Thyroid gland (tissue), 4 donors: ENCODE measurements at regions not wholly inside any gene's neighbourhood (a gene's known extent, or its start where the extent isn't known, plus 50 kb on each side); places are given as distances from the start of the nearest gene placed in this dataset.

Source experiments
- DNase-seq, 2 donors: peaks; one replicate each; pipeline ENCODE4 v3.0.0-alpha.2; 2019
- H3K27ac ChIP-seq, 3 donors: fragments of 200-600 bp; sonication (generic); 1 replicate in 2 of 3; 2 replicates in 1 of 3; pipeline ENCODE4 v1.5.1; 2016 to 2019; ENCODE audit warnings: mild to moderate bottlenecking in 1 of 3, moderate library complexity in 1 of 3
- H3K27me3 ChIP-seq: fragments of 200-600 bp; sonication (generic); one replicate; pipeline ENCODE4 v1.5.1; 2019
- H3K36me3 ChIP-seq, 2 donors: fragments of 200-600 bp; sonication (generic); one replicate each; pipeline ENCODE4 v1.5.1; 2016 to 2019
- H3K4me1 ChIP-seq, 2 donors: fragments of 200-600 bp; sonication (generic); one replicate each; pipeline ENCODE4 v1.5.1; 2017 to 2019
- H3K4me3 ChIP-seq, 3 donors: fragments of 200-600 bp; sonication (generic); replicated peaks in 1 of 3; 1 replicate in 2 of 3; 2 replicates in 1 of 3; pipeline ENCODE4 v1.5.1; 2016; ENCODE audit warnings: mild to moderate bottlenecking in 1 of 3
- H3K9me3 ChIP-seq: fragments of 200-600 bp; sonication (generic); one replicate; pipeline ENCODE4 v1.5.1; 2017
- POLR2A ChIP-seq, 2 donors: fragments of 450-650 bp; IDR thresholded peaks; one replicate each; pipeline ENCODE4 v1.6.1; 2017; ENCODE audit warnings: antibody characterized with exemption in 2 of 2, mild to moderate bottlenecking in 2 of 2, moderate library complexity in 1 of 2
- WGBS, 2 donors: methylation state at CpG; one replicate each; pipeline ENCODE4 v1.1.5; 2017; 5-methylcytosine and 5-hydroxymethylcytosine counted together
- intact Hi-C: fragments of 100-400 bp; cut with DNase I; formaldehyde crosslinking; loops from one replicate; pipeline ENCODE4 v1.15.1; 2023
- TF ChIP-seq, protein P1 (sequence below), 6 experiments: fragments of 200-600 bp in 3 of 6; fragments of 450-650 bp in 3 of 6; sonication (generic) in 3 of 6; IDR thresholded peaks; one replicate each; pipeline ENCODE4 v1.5.1; 2016 to 2019; ENCODE audit warnings: antibody characterized with exemption in 6 of 6, mild to moderate bottlenecking in 2 of 6, inconsistent platforms in 1 of 6, moderate library complexity in 1 of 6

DNA sequence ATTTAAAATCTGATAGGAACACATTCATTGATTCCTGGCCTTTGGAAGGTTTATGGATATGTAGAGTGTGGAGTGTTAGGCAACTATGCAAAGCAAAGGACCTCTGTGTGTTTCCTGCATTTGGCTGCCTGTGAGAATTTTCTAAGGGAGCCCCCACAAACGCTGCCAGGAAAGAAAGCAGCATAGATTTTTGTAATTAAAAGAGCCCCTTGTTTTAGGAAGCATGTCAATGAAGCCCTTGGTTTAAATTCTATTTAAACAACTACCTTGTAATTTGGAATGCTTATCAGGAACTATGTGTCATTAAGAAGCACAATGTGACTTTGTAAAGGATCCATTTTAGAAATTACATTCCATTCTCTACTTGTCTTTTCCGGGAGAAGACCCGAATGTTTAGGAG lies 742.5 kb downstream of the NXPH1 start:
- Histone ChIP-seq H3K36me3 (no peaks in the 10 kb centered on the region), H3K27me3 (no peaks in the 10 kb centered on the region), H3K4me3 (no peak overlapping the region), H3K4me1 (no peaks in the 10 kb centered on the region), H3K9me3 (no peaks in the 10 kb centered on the region), H3K27ac (no peak overlapping the region)
- TF ChIP-seq POLR2A (IDR thresholded peaks at IDR 0.05), result no peak
- TF ChIP-seq, protein P1, sequence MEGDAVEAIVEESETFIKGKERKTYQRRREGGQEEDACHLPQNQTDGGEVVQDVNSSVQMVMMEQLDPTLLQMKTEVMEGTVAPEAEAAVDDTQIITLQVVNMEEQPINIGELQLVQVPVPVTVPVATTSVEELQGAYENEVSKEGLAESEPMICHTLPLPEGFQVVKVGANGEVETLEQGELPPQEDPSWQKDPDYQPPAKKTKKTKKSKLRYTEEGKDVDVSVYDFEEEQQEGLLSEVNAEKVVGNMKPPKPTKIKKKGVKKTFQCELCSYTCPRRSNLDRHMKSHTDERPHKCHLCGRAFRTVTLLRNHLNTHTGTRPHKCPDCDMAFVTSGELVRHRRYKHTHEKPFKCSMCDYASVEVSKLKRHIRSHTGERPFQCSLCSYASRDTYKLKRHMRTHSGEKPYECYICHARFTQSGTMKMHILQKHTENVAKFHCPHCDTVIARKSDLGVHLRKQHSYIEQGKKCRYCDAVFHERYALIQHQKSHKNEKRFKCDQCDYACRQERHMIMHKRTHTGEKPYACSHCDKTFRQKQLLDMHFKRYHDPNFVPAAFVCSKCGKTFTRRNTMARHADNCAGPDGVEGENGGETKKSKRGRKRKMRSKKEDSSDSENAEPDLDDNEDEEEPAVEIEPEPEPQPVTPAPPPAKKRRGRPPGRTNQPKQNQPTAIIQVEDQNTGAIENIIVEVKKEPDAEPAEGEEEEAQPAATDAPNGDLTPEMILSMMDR (IDR thresholded peaks at IDR 0.05), result no peak
- intact Hi-C loops, result no loop called here
- no peak for DNase-seq
- WGBS, 2 donors, result 39 to 41% methylated on average over 3 of the region's 3 CpGs

DNA sequence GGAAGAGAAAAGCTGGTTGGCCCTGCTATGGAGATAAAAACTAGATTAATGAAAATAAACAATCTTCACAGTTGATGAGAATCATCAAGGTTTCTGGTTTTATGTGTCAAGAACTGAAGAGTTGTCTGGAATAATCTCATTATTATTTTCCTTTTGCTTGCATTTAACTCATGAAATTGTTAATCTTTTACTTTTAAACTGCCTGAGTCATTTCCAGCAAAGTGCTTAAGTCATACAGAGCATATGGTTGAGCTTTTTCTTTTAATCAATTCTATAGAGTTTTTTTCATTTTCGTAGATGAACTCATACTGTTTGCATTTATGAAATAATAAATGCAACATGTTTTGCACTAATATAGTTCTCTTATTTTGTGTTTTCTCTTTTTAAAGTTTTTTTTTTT lies 747.9 kb downstream of the NXPH1 start:
- H3K36me3 ChIP-seq, result no peaks in the 10 kb centered on the region
- no peaks in the 10 kb centered on the region for H3K27me3 ChIP-seq
- intact Hi-C loops, result no loop called here
- no peak for DNase-seq
- WGBS, 2 donors, result 79 to 90% methylated on average over 1 of the region's 1 CpG
- no peak overlapping the region for H3K4me3 ChIP-seq
- no peak overlapping the region for H3K27ac ChIP-seq
- TF ChIP-seq, protein P1 (IDR thresholded peaks at IDR 0.05), result no peak
- no peak for TF ChIP-seq POLR2A (IDR thresholded peaks at IDR 0.05)
- H3K9me3 ChIP-seq, result no peaks in the 10 kb centered on the region
- H3K4me1 ChIP-seq, result no peaks in the 10 kb centered on the region

DNA sequence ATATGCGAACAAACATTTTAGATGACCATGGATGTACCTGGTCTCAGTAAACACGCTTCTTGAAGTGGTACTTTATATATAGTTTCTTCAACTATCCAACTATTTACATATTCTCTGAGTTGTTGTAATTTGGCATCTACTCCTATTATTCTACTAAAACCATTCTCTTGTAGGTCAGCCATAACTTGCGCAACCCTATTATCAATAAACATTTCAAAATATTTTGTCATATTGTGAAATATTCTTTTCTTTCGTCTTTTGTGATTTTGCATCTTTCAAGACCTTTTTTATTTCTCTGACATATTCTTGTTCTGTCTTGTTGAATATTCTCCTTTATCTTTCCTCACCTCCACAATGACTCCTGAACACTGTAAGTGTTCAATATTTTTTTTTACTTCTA lies 753.3 kb downstream of the NXPH1 start:
- Histone ChIP-seq H3K36me3 (no peaks in the 10 kb centered on the region), H3K9me3 (no peaks in the 10 kb centered on the region), H3K4me3 (no peak overlapping the region), H3K4me1 (no peaks in the 10 kb centered on the region), H3K27ac (no peak overlapping the region), H3K27me3 (no peaks in the 10 kb centered on the region)
- TF ChIP-seq, protein P1 (IDR thresholded peaks at IDR 0.05), result no peak
- no peak for DNase-seq
- intact Hi-C loops, result no loop called here
- whole genome bisulfite sequencing, 2 donors, result 91 to 93% methylated on average over 4 of the region's 4 CpGs

DNA sequence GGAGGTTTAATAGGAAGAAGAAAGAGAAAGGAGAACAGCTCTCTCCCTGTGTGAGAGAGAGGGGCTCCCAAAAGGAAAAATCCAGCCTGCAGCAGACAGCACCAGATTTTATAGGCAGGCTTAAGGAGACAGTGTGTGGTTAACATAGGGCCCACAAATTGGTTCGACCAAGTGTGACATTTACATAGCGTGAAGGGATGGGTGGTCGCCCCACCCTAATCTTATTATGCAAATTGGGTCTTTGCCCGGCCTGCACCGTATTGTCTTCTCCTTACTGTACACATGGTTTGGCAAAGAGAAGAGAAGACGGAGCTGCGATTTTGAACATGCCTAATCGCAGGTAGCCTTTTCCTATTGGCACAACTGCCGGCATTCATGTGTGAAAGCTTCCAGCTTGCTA lies 756.3 kb downstream of the NXPH1 start:
- 65 to 70% methylated on average over 9 of the region's 9 CpGs for WGBS, 2 donors
- no peak for TF ChIP-seq POLR2A (IDR thresholded peaks at IDR 0.05)
- TF ChIP-seq, protein P1 (IDR thresholded peaks at IDR 0.05), result no peak
- no peak overlapping the region for H3K27ac ChIP-seq

DNA sequence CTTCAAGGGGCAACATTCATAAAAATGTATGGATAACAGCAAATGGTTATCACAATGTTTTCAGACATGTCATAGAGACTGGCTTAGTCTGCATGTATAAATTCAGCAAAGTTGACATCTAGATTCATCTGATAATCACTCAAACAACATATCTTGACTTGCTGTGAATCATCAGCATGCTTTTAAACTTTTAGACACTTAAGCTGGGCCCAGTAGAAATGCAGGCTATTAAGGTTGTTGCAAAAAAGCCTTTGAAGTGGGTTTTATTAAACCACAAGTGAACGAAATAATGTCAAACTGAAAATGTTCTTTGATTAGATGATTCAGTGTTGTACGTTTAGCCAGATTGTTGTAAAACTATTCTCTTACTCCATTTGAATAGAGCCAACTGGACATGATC lies 759.6 kb downstream of the NXPH1 start:
- H3K27ac ChIP-seq, result no peak overlapping the region
- intact Hi-C loops, result no loop called here
- H3K36me3 ChIP-seq, result no peaks in the 10 kb centered on the region
- no peaks in the 10 kb centered on the region for H3K27me3 ChIP-seq
- DNase-seq, result no peak
- no peaks in the 10 kb centered on the region for H3K4me1 ChIP-seq
- WGBS, 2 donors, result 69 to 72% methylated on average over 2 of the region's 2 CpGs
- TF ChIP-seq POLR2A (IDR thresholded peaks at IDR 0.05), result no peak
- TF ChIP-seq, protein P1 (IDR thresholded peaks at IDR 0.05), result no peak
- H3K9me3 ChIP-seq, result no peaks in the 10 kb centered on the region
- H3K4me3 ChIP-seq, result no peak overlapping the region

More for the DNA sequence above, 756.3 kb downstream of the NXPH1 start:
- Histone ChIP-seq H3K4me1 (no peaks in the 10 kb centered on the region), H3K36me3 (no peaks in the 10 kb centered on the region), H3K9me3 (no peaks in the 10 kb centered on the region), H3K27me3 (no peaks in the 10 kb centered on the region), H3K4me3 (no peak overlapping the region)
- DNase-seq, result no peak
- intact Hi-C loops, result no loop called here
